Kidney (tissue), 13 donors: ENCODE measurements at regions not wholly inside any gene's neighbourhood (a gene's known extent, or its start where the extent isn't known, plus 50 kb on each side); places are given as distances from the start of the nearest gene placed in this dataset.

Experiments
- DNase-seq, 5 donors: peaks; one replicate each; pipeline ENCODE4 v3.0.0-alpha.2; 2013 to 2020
- FAIRE-seq: peaks from 2 replicates; lab custom pipeline; 2012; peaks lifted over from hg19 to GRCh38; lab: Jason Lieb, UNC
- H3K27ac ChIP-seq, 2 donors: one replicate each; pipeline ENCODE4 v1.7.0; 2013; ENCODE audit warnings: low read depth in 2 of 2, low read length in 2 of 2, inconsistent platforms in 1 of 2
- H3K27me3 ChIP-seq: one replicate; pipeline ENCODE4 v1.7.1; 2013; ENCODE audit warnings: low read length, inconsistent platforms; ENCODE audit not compliant: control insufficient read depth, insufficient read depth
- H3K36me3 ChIP-seq, 3 donors: one replicate each; pipeline versions ENCODE4 v1.7.0 to v1.7.1; 2013; ENCODE audit warnings: low read length in 3 of 3, control low read depth in 1 of 3, inconsistent platforms in 1 of 3; ENCODE audit not compliant: insufficient read depth in 3 of 3, control insufficient read depth in 2 of 3
- H3K4me1 ChIP-seq, 3 donors: one replicate each; pipeline versions ENCODE4 v1.7.0 to v1.7.1; 2013; ENCODE audit warnings: low read length in 3 of 3, inconsistent platforms in 1 of 3, low read depth in 1 of 3; ENCODE audit not compliant: control insufficient read depth in 2 of 3, insufficient read depth in 2 of 3
- H3K4me3 ChIP-seq, 3 donors: one replicate each; pipeline versions ENCODE4 v1.7.0 to v1.8.1; 2013; ENCODE audit warnings: low read length in 3 of 3, control low read depth in 1 of 3, inconsistent platforms in 1 of 3
- H3K9ac ChIP-seq, 3 donors: one replicate each; pipeline versions ENCODE4 v1.7.0 to v1.7.1; 2013; ENCODE audit warnings: low read length in 3 of 3, control low read depth in 1 of 3, inconsistent platforms in 1 of 3
- H3K9me3 ChIP-seq, 3 donors: one replicate each; pipeline versions ENCODE4 v1.7.0 to v1.7.1; 2013; ENCODE audit warnings: low read length in 3 of 3, control low read depth in 1 of 3, inconsistent platforms in 1 of 3; ENCODE audit not compliant: control insufficient read depth in 2 of 3, insufficient read depth in 1 of 3
- intact Hi-C: fragments of 100-400 bp; cut with DNase I; formaldehyde crosslinking; loops from one replicate; pipeline ENCODE4 v1.11.1; 2022
- TF ChIP-seq, protein P1 (sequence below): IDR thresholded peaks from 3 replicates; pipeline ENCODE4 v1.5.1; 2012; ENCODE audit warnings: mild to moderate bottlenecking, moderate library complexity, borderline replicate concordance; ENCODE audit not compliant: insufficient read depth; ENCODE audit errors: extremely low read depth
- donor health status: control.
- donor health status: control.
- donor health status: control.
- donor health status: control.
- donor health status: control.
- donor health status: DM: yes; HTN: yes; CAD: no.
- donor health status: Normal renal cell carcinoma (clear cell type).

DNA sequence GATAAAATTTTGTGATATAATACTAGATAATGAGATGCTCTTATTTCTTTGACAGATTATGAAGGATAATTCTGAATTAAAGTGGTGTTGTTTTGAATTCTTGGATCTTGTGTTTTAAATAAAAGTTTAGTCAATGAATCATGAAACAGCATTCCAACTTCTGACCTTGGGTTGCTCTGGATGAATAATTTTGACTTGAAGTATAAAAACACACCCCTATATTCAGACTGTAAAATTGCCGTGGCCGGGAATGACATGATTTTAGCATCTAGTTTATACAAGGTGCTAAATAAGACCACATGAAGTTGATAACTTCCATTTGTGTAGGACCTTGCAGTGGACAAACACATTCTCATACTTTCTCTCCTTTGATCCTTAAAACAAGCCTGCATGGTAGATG lies 67.2 kb upstream of the DAP start:
- no peak overlapping the region for H3K9ac ChIP-seq
- TF ChIP-seq, protein P1, sequence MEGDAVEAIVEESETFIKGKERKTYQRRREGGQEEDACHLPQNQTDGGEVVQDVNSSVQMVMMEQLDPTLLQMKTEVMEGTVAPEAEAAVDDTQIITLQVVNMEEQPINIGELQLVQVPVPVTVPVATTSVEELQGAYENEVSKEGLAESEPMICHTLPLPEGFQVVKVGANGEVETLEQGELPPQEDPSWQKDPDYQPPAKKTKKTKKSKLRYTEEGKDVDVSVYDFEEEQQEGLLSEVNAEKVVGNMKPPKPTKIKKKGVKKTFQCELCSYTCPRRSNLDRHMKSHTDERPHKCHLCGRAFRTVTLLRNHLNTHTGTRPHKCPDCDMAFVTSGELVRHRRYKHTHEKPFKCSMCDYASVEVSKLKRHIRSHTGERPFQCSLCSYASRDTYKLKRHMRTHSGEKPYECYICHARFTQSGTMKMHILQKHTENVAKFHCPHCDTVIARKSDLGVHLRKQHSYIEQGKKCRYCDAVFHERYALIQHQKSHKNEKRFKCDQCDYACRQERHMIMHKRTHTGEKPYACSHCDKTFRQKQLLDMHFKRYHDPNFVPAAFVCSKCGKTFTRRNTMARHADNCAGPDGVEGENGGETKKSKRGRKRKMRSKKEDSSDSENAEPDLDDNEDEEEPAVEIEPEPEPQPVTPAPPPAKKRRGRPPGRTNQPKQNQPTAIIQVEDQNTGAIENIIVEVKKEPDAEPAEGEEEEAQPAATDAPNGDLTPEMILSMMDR, result no peak
- FAIRE-seq (peak; percentile 13), DNase-seq (peak in 2 of 5 donors; percentile 13 to 34)
- peaks cover 0 to 3% (median 0%) of the 10 kb centered on the region in 3 donors for H3K4me1 ChIP-seq
- H3K36me3 ChIP-seq, result no peaks in the 10 kb centered on the region
- H3K4me3 ChIP-seq, result no peak overlapping the region
- intact Hi-C loops, result no loop called here
- H3K27ac ChIP-seq, result no peak overlapping the region
- H3K9me3 ChIP-seq, result no peaks in the 10 kb centered on the region
- H3K27me3 ChIP-seq, result no peaks in the 10 kb centered on the region

DNA sequence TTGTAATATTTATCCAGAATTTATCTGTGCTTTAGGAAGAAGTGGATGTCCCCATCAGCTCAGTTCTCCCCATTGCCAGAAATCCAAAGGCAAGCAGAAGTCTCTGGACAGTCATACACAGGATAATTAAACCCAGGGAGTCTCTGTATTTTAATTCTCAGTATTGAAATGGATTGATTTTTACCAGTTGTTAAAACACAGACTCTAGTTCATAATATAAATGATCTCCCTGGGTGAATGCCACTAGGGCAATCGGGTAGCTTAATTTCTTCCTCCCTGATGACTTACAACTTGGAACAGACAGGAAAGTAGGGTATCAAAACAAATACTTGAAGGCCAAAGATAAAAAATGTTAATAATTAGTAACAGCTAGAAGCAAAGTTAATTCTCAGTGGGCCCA lies 66.5 kb upstream of the DAP start:
- TF ChIP-seq, protein P1, result no peak
- no peak for DNase-seq
- no peak overlapping the region for H3K9ac ChIP-seq

DNA sequence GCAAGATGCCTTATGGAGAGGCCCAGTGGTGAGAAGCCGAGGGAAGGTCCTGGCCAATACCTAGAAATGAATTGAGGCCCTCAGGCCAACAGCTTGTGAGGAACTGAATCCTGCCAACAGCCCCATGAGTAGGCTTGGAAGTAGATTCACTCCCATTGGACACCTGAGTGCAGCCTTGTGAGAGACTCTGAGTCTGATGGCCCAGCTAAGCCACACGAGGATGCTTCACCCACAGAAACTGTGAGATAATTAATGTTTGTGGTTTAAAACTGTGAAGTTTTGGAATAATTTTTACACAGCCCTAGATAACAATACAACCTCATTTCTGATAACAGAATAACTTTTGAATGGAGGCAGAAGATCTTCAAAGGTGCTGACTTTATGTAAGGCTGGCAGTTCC lies 65.9 kb upstream of the DAP start:
- Histone ChIP-seq H3K27me3 (no peaks in the 10 kb centered on the region), H3K4me1 (peaks cover 0 to 3% (median 0%) of the 10 kb centered on the region in 3 donors), H3K9ac (no peak overlapping the region), H3K4me3 (no peak overlapping the region), H3K9me3 (no peaks in the 10 kb centered on the region), H3K36me3 (no peaks in the 10 kb centered on the region), H3K27ac (no peak overlapping the region)
- no peak for DNase-seq
- TF ChIP-seq, protein P1, result no peak
- FAIRE-seq, result no peak
- intact Hi-C loops, result no loop called here

More for the DNA sequence above, 66.5 kb upstream of the DAP start:
- H3K36me3 ChIP-seq, result no peaks in the 10 kb centered on the region
- no peak overlapping the region for H3K27ac ChIP-seq
- no peaks in the 10 kb centered on the region for H3K9me3 ChIP-seq
- no peak overlapping the region for H3K4me3 ChIP-seq
- intact Hi-C loops, result no loop called here
- no peak for FAIRE-seq
- no peaks in the 10 kb centered on the region for H3K27me3 ChIP-seq
- H3K4me1 ChIP-seq, result peaks cover 0 to 3% (median 0%) of the 10 kb centered on the region in 3 donors
